Subcutaneous abdominal adipose tissue (tissue), 5 donors: ENCODE measurements at regions not wholly inside any gene's neighbourhood (a gene's known extent, or its start where the extent isn't known, plus 50 kb on each side); places are given as distances from the start of the nearest gene placed in this dataset.

Experiments used
- H3K27ac ChIP-seq: one replicate; pipeline ENCODE4 v1.7.0; 2013; ENCODE audit warnings: low read depth, mild to moderate bottlenecking, inconsistent platforms, low read length, moderate library complexity
- H3K27me3 ChIP-seq, 5 donors: one replicate each; pipeline ENCODE4 v1.7.0; 2013; ENCODE audit warnings: low read length in 5 of 5, inconsistent platforms in 1 of 5; ENCODE audit not compliant: control insufficient read depth in 5 of 5, insufficient read depth in 4 of 5
- H3K36me3 ChIP-seq, 5 donors: one replicate each; pipeline ENCODE4 v1.7.0; 2013; ENCODE audit warnings: low read length in 5 of 5; ENCODE audit not compliant: control insufficient read depth in 5 of 5, insufficient read depth in 5 of 5
- H3K4me1 ChIP-seq, 5 donors: one replicate each; pipeline ENCODE4 v1.7.0; 2013; ENCODE audit warnings: low read length in 5 of 5, mild to moderate bottlenecking in 3 of 5, moderate library complexity in 1 of 5; ENCODE audit not compliant: control insufficient read depth in 5 of 5, insufficient read depth in 5 of 5
- H3K4me3 ChIP-seq, 5 donors: one replicate each; pipeline ENCODE4 v1.7.0; 2013; ENCODE audit warnings: low read length in 5 of 5, low read depth in 1 of 5
- H3K9ac ChIP-seq, 5 donors: one replicate each; pipeline ENCODE4 v1.7.0; 2013; ENCODE audit warnings: low read length in 5 of 5, mild to moderate bottlenecking in 4 of 5, moderate library complexity in 3 of 5
- H3K9me3 ChIP-seq, 5 donors: one replicate each; pipeline ENCODE4 v1.7.0; 2013; ENCODE audit warnings: low read length in 5 of 5; ENCODE audit not compliant: control insufficient read depth in 5 of 5
- donor health status: healthy.
- donor health status: healthy.
- donor health status: healthy.
- donor health status: healthy.
- donor health status: healthy.

- no peak overlapping the region for H3K4me3 ChIP-seq
- H3K9me3 ChIP-seq = no peaks in the 10 kb centered on the region
- no peaks in the 10 kb centered on the region for H3K4me1 ChIP-seq
- no peak overlapping the region for H3K27ac ChIP-seq
- no peaks in the 10 kb centered on the region for H3K27me3 ChIP-seq
- no peaks in the 10 kb centered on the region for H3K36me3 ChIP-seq
- no peak overlapping the region for H3K9ac ChIP-seq
These were observed 594.2 kb upstream of the ARPP21 start for GRCh38 chr3:35045118-35045517.

- no peaks in the 10 kb centered on the region for H3K27me3 ChIP-seq
- no peaks in the 10 kb centered on the region for H3K4me1 ChIP-seq
- no peak overlapping the region for H3K9ac ChIP-seq
- no peak overlapping the region for H3K27ac ChIP-seq
- H3K9me3 ChIP-seq = no peaks in the 10 kb centered on the region
- no peaks in the 10 kb centered on the region for H3K36me3 ChIP-seq
- no peak overlapping the region for H3K4me3 ChIP-seq
These were observed 574.6 kb upstream of the ARPP21 start for GRCh38 chr3:35064761-35065160.

- H3K9ac ChIP-seq = no peak overlapping the region
- H3K9me3 ChIP-seq = no peaks in the 10 kb centered on the region
- H3K4me3 ChIP-seq = no peak overlapping the region
- H3K36me3 ChIP-seq = no peaks in the 10 kb centered on the region
- H3K27me3 ChIP-seq = no peaks in the 10 kb centered on the region
- H3K4me1 ChIP-seq = no peaks in the 10 kb centered on the region
- no peak overlapping the region for H3K27ac ChIP-seq
These were observed 573.4 kb upstream of the ARPP21 start for GRCh38 chr3:35065891-35066290.

GRCh38 chr3:35067750-35068149, 571.6 kb upstream of the ARPP21 start:
- Histone ChIP-seq H3K4me3 (no peak overlapping the region), H3K27ac (no peak overlapping the region), H3K9me3 (no peaks in the 10 kb centered on the region), H3K27me3 (no peaks in the 10 kb centered on the region), H3K9ac (no peak overlapping the region), H3K36me3 (no peaks in the 10 kb centered on the region), H3K4me1 (no peaks in the 10 kb centered on the region)

- Histone ChIP-seq H3K27ac (no peak overlapping the region), H3K36me3 (no peaks in the 10 kb centered on the region), H3K9ac (no peak overlapping the region), H3K4me1 (no peaks in the 10 kb centered on the region), H3K9me3 (no peaks in the 10 kb centered on the region), H3K4me3 (no peak overlapping the region), H3K27me3 (no peaks in the 10 kb centered on the region)
These were observed 569.2 kb upstream of the ARPP21 start for GRCh38 chr3:35070088-35070487.

GRCh38 chr3:35071772-35072171, 567.6 kb upstream of the ARPP21 start:
- no peaks in the 10 kb centered on the region for H3K36me3 ChIP-seq
- no peak overlapping the region for H3K4me3 ChIP-seq
- H3K4me1 ChIP-seq = no peaks in the 10 kb centered on the region

GRCh38 chr3:35078780-35079179, 560.5 kb upstream of the ARPP21 start:
- no peaks in the 10 kb centered on the region for H3K27me3 ChIP-seq
- no peaks in the 10 kb centered on the region for H3K4me1 ChIP-seq
- no peaks in the 10 kb centered on the region for H3K36me3 ChIP-seq

More at GRCh38 chr3:35071772-35072171, 567.6 kb upstream of the ARPP21 start:
- no peak overlapping the region for H3K9ac ChIP-seq
- H3K27ac ChIP-seq = no peak overlapping the region
- H3K9me3 ChIP-seq = no peaks in the 10 kb centered on the region
- H3K27me3 ChIP-seq = no peaks in the 10 kb centered on the region

GRCh38 chr3:35079403-35079802, 559.9 kb upstream of the ARPP21 start:
- no peak overlapping the region for H3K9ac ChIP-seq
- no peak overlapping the region for H3K4me3 ChIP-seq
- H3K4me1 ChIP-seq = no peaks in the 10 kb centered on the region
- H3K27me3 ChIP-seq = no peaks in the 10 kb centered on the region
- H3K27ac ChIP-seq = no peak overlapping the region
- H3K9me3 ChIP-seq = no peaks in the 10 kb centered on the region
- H3K36me3 ChIP-seq = no peaks in the 10 kb centered on the region

More at GRCh38 chr3:35078780-35079179, 560.5 kb upstream of the ARPP21 start:
- H3K27ac ChIP-seq = no peak overlapping the region
- H3K4me3 ChIP-seq = no peak overlapping the region
- H3K9ac ChIP-seq = no peak overlapping the region
- H3K9me3 ChIP-seq = no peaks in the 10 kb centered on the region

- Histone ChIP-seq H3K9ac (no peak overlapping the region), H3K4me3 (no peak overlapping the region), H3K27me3 (no peaks in the 10 kb centered on the region), H3K27ac (no peak overlapping the region), H3K36me3 (no peaks in the 10 kb centered on the region), H3K4me1 (no peaks in the 10 kb centered on the region), H3K9me3 (no peaks in the 10 kb centered on the region)
These were observed 557.4 kb upstream of the ARPP21 start for GRCh38 chr3:35081899-35082298.

- H3K36me3 ChIP-seq = no peaks in the 10 kb centered on the region
- no peak overlapping the region for H3K4me3 ChIP-seq
- peaks cover 0 to 21% (median 0%) of the 10 kb centered on the region in 5 donors for H3K9me3 ChIP-seq
These were observed 550.4 kb upstream of the ARPP21 start for GRCh38 chr3:35088943-35089342.

GRCh38 chr3:35114686-35115085, 524.6 kb upstream of the ARPP21 start:
- H3K36me3 ChIP-seq = no peaks in the 10 kb centered on the region

More at GRCh38 chr3:35088943-35089342, 550.4 kb upstream of the ARPP21 start:
- H3K27me3 ChIP-seq = no peaks in the 10 kb centered on the region
- no peaks in the 10 kb centered on the region for H3K4me1 ChIP-seq
- no peak overlapping the region for H3K27ac ChIP-seq
- H3K9ac ChIP-seq = no peak overlapping the region

More at GRCh38 chr3:35114686-35115085, 524.6 kb upstream of the ARPP21 start:
- Histone ChIP-seq H3K4me3 (no peak overlapping the region), H3K4me1 (no peaks in the 10 kb centered on the region), H3K27ac (no peak overlapping the region), H3K9me3 (no peaks in the 10 kb centered on the region), H3K9ac (no peak overlapping the region), H3K27me3 (no peaks in the 10 kb centered on the region)
